ENCODE measurements at regions not wholly inside any gene's neighbourhood (a gene's known extent, or its start where the extent isn't known, plus 50 kb on each side); places are given as distances from the start of the nearest gene placed in this dataset.

DNA sequence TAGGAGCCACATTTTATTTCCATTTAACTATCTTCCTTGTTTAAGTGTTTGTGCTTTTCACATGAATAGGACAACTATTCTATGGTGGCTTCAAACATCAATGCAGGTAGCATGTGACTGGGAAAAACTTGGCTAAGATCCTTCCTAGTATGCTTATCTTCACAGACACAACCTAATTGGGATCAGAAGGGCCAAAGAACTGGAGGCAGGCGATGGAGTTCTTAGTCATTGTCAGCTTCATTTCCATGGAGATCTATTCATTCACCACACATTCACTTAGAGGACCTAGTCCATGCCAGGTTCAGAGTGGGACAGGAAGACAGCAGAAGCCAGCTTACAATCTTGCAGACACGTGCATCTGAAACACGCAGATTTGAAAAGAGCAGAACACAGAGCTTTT lies 277.5 kb upstream of the PPP2R3A start:
- intact Hi-C loops (cut with DNase I): no loop called here
- no peaks in the 10 kb centered on the region for H3K9me3 ChIP-seq
- no peak overlapping the region for H3K27ac ChIP-seq
- no peaks in the 10 kb centered on the region for H3K27me3 ChIP-seq
- H3K4me1 ChIP-seq: no peaks in the 10 kb centered on the region
- no peak overlapping the region for H3K9ac ChIP-seq (ENCODE audit: low read depth in 2 of 2, low read length in 2 of 2)
- H3K36me3 ChIP-seq: no peaks in the 10 kb centered on the region
- H3K4me3 ChIP-seq: no peak overlapping the region
- no peak for DNase-seq
- TF ChIP-seq, protein P1, sequence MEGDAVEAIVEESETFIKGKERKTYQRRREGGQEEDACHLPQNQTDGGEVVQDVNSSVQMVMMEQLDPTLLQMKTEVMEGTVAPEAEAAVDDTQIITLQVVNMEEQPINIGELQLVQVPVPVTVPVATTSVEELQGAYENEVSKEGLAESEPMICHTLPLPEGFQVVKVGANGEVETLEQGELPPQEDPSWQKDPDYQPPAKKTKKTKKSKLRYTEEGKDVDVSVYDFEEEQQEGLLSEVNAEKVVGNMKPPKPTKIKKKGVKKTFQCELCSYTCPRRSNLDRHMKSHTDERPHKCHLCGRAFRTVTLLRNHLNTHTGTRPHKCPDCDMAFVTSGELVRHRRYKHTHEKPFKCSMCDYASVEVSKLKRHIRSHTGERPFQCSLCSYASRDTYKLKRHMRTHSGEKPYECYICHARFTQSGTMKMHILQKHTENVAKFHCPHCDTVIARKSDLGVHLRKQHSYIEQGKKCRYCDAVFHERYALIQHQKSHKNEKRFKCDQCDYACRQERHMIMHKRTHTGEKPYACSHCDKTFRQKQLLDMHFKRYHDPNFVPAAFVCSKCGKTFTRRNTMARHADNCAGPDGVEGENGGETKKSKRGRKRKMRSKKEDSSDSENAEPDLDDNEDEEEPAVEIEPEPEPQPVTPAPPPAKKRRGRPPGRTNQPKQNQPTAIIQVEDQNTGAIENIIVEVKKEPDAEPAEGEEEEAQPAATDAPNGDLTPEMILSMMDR (IDR thresholded peaks at IDR 0.05): no peak

DNA sequence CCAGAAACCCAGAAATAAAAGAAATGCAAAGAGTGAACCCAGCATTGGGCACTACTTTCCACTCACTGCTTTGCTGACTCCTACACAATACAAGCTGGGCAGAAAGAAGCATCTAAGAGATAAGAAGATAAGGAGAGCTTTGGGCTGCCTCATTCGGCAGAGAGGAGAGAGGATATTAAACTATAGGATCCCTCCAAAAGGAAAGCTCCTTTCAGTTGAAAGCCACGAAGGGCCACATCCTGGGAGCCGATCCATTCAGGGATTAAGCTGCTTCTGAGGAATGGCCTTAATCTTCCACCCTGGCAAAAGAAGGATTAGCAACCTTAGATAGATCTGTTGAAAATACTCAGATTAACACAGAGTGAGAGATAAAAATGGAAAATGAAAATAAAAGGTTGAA lies 274.9 kb upstream of the PPP2R3A start:
- Histone ChIP-seq H3K4me3 (no peak overlapping the region), H3K36me3 (no peaks in the 10 kb centered on the region), H3K4me1 (no peaks in the 10 kb centered on the region), H3K27me3 (no peaks in the 10 kb centered on the region), H3K9ac (ENCODE audit: low read depth in 2 of 2, low read length in 2 of 2) (no peak overlapping the region), H3K27ac (no peak overlapping the region), H3K9me3 (no peaks in the 10 kb centered on the region)
- TF ChIP-seq, protein P1 (IDR thresholded peaks at IDR 0.05): no peak
- intact Hi-C loops (cut with DNase I): no loop called here
- no peak for DNase-seq

- Histone ChIP-seq H3K27ac (no peak overlapping the region), H3K27me3 (no peaks in the 10 kb centered on the region), H3K4me3 (no peak overlapping the region), H3K36me3 (no peaks in the 10 kb centered on the region), H3K4me1 (no peaks in the 10 kb centered on the region), H3K9ac (ENCODE audit: low read depth in 2 of 2, low read length in 2 of 2) (no peak overlapping the region), H3K9me3 (no peaks in the 10 kb centered on the region)
- no peak for DNase-seq
- TF ChIP-seq, protein P1 (IDR thresholded peaks at IDR 0.05): no peak
- intact Hi-C loops (cut with DNase I): no loop called here
These were observed 274.3 kb upstream of the PPP2R3A start for GRCh38 chr3:135691240-135691639.

GRCh38 chr3:135694142-135694541 lies 271.4 kb upstream of the PPP2R3A start:
- no peak for DNase-seq
- Histone ChIP-seq H3K4me3 (no peak overlapping the region), H3K27ac (no peak overlapping the region), H3K9me3 (no peaks in the 10 kb centered on the region), H3K27me3 (no peaks in the 10 kb centered on the region), H3K4me1 (no peaks in the 10 kb centered on the region), H3K9ac (ENCODE audit: low read depth in 2 of 2, low read length in 2 of 2) (no peak overlapping the region), H3K36me3 (no peaks in the 10 kb centered on the region)
- intact Hi-C loops (cut with DNase I): no loop called here
- TF ChIP-seq, protein P1 (IDR thresholded peaks at IDR 0.05): no peak

DNA sequence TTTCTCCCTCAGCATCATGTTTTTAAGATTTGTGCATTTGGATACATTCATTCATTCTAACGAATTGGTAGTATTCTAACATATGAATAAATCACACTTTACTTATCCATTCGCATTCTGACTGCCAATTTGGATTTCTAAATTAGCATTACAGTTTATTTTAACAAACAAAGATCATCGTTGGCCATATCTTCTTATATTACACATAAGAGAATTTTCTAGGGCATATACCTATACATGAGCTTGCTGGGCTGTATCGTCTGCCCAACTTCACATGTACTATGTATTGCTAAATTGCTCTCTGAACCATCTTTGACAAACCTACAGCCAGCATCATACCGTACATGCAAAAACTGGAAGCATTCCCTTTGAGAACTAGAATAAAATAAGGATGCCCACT lies 265.8 kb upstream of the PPP2R3A start:
- TF ChIP-seq, protein P1 (IDR thresholded peaks at IDR 0.05): no peak
- Histone ChIP-seq H3K36me3 (no peaks in the 10 kb centered on the region), H3K9me3 (no peaks in the 10 kb centered on the region), H3K9ac (ENCODE audit: low read depth in 2 of 2, low read length in 2 of 2) (no peak overlapping the region), H3K4me3 (no peak overlapping the region), H3K4me1 (no peaks in the 10 kb centered on the region), H3K27ac (no peak overlapping the region), H3K27me3 (no peaks in the 10 kb centered on the region)
- DNase-seq: no peak
- intact Hi-C loops (cut with DNase I): no loop called here
